ENCODE measurements at regions not wholly inside any gene's neighbourhood (a gene's known extent, or its start where the extent isn't known, plus 50 kb on each side); places are given as distances from the start of the nearest gene placed in this dataset.

DNA sequence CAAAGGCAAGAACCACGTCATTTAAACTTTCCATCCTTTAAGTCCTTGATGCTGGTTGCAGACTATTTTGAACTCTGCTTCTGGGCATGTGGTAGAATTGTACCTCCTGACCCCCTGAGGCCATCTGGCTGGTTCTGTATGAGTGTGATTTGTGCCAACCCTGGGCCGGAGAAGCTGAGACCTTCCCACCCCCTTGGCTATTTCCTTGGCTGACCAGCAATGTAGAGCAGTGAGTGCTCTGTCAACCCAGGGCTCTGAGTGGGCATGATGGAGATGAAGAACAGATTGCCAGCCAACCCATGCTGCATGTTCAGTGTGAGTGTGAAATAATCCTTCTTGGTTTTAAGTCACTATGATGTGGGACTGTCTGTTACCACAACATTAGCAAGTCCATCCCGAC lies 82.1 kb upstream of the RASGRP1 start:
- H3K4me3 ChIP-seq (ENCODE audit: control insufficient read depth, low read depth, low read length), result no peak overlapping the region
- no peak for DNase-seq (ENCODE audit: low read depth)

DNA sequence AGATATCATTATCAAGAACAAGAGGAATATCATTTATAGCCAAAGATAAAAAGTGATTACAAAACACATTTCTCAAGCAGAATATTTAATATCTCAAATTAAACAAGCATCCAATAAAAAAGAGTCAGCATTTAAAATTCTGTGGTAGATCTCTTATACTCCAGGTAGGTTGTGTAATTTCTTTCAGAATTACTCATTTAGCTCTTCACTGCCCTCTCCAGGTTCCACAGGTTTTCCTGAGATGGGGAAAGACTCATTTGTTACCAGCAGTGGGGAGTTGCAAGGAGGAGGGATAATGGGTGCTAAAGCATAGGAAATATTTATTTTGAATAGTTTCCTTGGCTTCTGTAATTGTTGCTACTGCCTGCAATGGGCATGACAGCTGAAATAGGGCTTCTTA lies 83.1 kb upstream of the RASGRP1 start:
- DNase-seq (ENCODE audit: low read depth), result peak; percentile 25
- TF ChIP-seq, protein P1, sequence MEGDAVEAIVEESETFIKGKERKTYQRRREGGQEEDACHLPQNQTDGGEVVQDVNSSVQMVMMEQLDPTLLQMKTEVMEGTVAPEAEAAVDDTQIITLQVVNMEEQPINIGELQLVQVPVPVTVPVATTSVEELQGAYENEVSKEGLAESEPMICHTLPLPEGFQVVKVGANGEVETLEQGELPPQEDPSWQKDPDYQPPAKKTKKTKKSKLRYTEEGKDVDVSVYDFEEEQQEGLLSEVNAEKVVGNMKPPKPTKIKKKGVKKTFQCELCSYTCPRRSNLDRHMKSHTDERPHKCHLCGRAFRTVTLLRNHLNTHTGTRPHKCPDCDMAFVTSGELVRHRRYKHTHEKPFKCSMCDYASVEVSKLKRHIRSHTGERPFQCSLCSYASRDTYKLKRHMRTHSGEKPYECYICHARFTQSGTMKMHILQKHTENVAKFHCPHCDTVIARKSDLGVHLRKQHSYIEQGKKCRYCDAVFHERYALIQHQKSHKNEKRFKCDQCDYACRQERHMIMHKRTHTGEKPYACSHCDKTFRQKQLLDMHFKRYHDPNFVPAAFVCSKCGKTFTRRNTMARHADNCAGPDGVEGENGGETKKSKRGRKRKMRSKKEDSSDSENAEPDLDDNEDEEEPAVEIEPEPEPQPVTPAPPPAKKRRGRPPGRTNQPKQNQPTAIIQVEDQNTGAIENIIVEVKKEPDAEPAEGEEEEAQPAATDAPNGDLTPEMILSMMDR (conservative IDR thresholded peaks at IDR 0.05; ENCODE audit: control insufficient read depth, insufficient read depth, low read depth, low read length), result peak; percentile 42

More for the DNA sequence above, 82.1 kb upstream of the RASGRP1 start:
- TF ChIP-seq, protein P1 (conservative IDR thresholded peaks at IDR 0.05; ENCODE audit: control insufficient read depth, insufficient read depth, low read depth, low read length), result no peak

DNA sequence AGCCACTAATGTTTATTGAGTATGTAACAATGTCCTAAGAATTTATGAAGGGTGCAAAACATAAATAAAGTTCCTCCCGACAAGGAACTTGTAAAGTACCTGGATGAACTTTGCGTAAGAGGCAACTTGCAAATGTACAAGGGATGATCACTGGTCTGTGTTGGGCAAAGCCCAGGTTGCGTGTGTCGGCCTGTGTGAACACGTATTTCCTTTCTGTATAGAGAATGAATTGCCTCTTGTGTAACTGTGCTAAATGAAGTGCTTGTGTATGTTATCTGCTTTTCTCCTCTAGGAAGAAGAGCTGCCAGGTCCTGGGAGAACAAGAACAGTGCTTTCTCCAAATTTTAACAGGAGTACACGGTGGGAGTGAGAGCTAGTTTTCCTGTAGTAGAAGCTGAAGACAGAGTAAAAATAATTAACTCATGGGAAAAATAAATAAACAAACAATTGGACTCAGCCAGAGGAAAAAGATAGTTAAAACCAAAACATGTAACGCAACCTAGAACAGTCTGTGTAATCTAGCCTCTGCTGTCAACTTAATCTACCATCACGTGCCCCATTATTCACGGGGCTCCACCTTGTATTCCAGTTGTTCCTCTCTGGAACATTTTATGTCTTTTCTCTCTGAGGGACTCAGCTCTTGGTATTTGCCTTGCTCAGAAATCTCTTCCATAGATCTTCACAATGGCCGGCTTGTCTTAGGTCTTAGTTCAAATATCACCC lies 83.7 kb upstream of the RASGRP1 start:
- DNase-seq (ENCODE audit: low read depth), result no peak
- TF ChIP-seq, protein P1 (conservative IDR thresholded peaks at IDR 0.05; ENCODE audit: control insufficient read depth, insufficient read depth, low read depth, low read length), result no peak
- no peak overlapping the region for H3K4me3 ChIP-seq (ENCODE audit: control insufficient read depth, low read depth, low read length)

More for the DNA sequence above, 83.1 kb upstream of the RASGRP1 start:
- H3K4me3 ChIP-seq (ENCODE audit: control insufficient read depth, low read depth, low read length), result no peak overlapping the region

DNA sequence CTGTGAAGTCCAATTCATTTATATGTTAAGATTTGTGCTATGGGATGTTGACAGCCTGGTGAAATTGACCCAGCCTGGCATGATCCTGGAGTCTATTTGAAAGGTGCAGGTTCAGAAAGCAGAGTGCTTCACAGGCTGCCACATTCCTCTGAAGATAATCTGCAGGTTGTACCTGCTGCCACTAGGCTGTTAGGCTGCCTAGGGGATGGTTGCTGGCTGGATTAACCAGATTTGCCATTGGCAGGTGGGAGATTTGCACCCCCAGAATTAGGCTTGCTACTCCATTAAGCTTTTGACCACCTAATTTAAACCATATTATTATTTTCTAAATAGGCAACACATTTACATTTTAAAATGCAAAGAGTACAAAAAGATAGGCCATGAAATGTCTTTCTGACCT lies 85.8 kb upstream of the RASGRP1 start:
- DNase-seq (ENCODE audit: low read depth), result no peak
- H3K4me3 ChIP-seq (ENCODE audit: control insufficient read depth, low read depth, low read length), result no peak overlapping the region
- TF ChIP-seq, protein P1 (conservative IDR thresholded peaks at IDR 0.05; ENCODE audit: control insufficient read depth, insufficient read depth, low read depth, low read length), result no peak

DNA sequence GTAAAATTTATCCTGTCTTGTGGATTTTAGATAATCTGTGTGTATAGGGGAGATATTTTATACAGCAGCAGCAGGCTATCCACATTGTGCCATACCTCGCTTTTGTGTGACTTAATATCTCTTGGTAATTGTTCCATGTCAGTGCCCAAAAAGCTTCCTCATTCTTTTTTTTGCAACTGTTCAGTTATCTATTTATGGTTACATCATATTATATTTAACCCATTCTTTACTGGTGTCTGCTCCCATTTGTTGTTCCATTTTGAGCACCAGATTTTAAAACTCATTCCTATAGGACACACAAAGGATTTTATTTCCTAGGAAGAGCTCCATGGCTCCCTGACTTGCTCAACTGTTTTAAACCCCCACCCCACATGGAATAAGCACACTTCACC lies 86.3 kb upstream of the RASGRP1 start:
- no peak overlapping the region for H3K4me3 ChIP-seq (ENCODE audit: control insufficient read depth, low read depth, low read length)
- TF ChIP-seq, protein P1 (conservative IDR thresholded peaks at IDR 0.05; ENCODE audit: control insufficient read depth, insufficient read depth, low read depth, low read length), result no peak
- DNase-seq (ENCODE audit: low read depth), result no peak

DNA sequence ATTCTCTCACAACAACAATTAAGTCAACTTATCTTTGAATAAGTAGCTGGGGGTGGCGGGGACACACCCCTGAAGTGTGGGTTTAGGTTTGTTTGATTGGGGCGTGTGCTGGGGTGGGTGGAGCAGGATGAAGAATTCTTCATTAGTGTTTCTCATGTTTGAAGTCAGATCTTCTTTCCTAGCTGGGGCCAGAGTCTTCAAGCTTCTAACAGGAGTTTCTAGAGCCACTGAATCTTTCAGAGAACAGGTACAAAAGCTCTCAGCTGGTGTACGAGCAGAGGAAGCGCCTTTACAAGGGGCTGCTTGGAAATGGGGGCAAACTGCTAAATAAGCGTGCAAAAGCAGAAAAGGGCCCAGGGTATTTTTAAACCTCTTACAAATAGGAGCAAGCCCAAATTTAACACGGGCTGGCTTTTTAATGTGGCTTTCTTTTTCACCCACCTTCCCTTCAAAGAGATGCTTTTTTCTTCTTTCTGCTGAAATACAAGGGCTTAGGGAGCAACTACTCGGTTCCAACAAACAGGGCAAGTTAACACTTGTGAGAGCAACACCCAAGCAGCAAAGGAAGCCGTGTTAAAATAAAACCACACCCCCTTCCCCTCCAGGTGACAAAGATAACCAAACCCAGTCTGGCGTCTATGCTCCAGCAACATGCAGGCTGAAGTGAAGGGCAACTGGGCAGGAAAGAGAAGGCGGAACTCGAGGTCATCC lies 86.9 kb upstream of the RASGRP1 start:
- DNase-seq (ENCODE audit: low read depth), result no peak
- no peak overlapping the region for H3K4me3 ChIP-seq (ENCODE audit: control insufficient read depth, low read depth, low read length)
- TF ChIP-seq, protein P1 (conservative IDR thresholded peaks at IDR 0.05; ENCODE audit: control insufficient read depth, insufficient read depth, low read depth, low read length), result no peak
